Posterior vena cava (tissue), 2 donors: ENCODE measurements at regions not wholly inside any gene's neighbourhood (a gene's known extent, or its start where the extent isn't known, plus 50 kb on each side); places are given as distances from the start of the nearest gene placed in this dataset.
A peak's percentile ranks its signal among the peaks of the same experiment; 100 is the strongest.

Experiments used
- DNase-seq: peaks from one replicate; pipeline ENCODE4 v3.0.0-alpha.2; 2020; ENCODE audit warnings: low spot score
- intact Hi-C, 2 donors: fragments of 100-400 bp; cut with DNase I; formaldehyde crosslinking; loops; one replicate each; pipeline versions ENCODE4 v1.14.1 to v1.14.2; 2022 to 2023
- donor health status: DM: yes; HTN: yes; CAD: no.
- donor health status: DM: yes; HTN: yes; CAD: no.

DNA sequence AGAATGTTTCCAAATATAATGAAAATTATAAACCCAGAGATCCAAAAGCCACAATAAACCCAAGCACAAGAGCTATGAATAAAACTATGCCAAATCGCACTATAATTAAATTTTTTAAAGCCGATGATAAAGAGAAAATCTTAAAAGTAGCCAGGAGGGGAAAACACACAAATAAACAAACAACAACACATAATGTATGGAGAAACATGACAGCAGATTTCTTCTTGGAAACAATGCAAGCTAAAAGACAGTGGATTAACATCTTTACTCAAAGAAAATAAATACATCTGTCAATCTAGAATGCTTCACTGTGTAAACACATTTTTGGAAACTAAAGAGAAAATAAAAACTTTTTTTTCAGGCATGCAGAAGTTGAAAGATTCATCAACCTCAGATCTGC is 53.0 kb upstream of the SMOX start:
- intact Hi-C loops: no loop called here
- no peak for DNase-seq

DNA sequence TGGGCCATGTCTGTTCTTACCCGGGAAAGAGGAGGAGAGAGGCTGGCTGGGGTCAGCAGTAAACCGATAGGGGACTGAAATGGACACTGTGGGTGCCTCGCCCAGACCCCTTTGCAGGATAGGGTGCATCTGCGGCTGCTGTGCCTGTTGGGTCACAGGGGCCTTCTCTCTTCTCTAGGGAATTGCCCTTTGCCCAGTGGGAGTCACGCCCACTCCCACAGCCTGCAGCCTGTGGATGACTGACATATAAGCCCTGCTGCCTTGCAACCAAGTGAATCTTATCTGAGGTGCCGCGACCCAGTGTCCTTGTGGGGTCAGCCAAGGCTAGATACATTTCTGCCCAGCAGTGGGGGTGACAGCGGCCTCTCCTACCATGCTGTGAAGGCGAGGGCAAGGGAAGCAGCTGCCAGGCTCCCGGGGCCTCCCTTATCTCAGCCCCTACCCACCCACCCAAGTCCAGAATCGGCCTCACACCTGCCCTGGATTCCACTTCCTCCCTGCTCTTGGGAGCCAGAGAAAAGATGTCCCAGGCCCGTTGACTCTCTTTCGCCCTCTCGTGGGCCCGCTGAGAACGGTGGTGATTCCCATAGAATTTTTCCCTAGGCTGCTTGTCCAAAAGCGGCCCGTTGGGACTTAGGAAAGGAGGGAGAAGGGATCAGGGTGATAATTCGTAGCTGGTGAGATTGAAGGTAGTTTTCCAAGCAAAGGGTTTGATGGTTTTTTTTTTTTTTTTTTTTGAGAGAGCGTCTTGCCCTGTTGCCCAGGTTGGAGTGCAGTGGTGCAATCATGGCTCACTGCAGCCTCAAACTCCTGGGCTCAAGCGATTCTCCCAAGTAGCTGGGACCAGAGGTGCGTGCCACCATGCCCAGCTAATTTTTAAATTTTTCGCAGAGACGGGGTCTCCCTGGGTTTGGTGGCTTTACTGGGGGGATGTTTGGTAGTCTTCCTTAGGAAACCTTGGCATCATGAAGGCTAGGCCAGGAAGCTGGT is 56.8 kb upstream of the SMOX start:
- DNase-seq: peak; percentile 90

DNA sequence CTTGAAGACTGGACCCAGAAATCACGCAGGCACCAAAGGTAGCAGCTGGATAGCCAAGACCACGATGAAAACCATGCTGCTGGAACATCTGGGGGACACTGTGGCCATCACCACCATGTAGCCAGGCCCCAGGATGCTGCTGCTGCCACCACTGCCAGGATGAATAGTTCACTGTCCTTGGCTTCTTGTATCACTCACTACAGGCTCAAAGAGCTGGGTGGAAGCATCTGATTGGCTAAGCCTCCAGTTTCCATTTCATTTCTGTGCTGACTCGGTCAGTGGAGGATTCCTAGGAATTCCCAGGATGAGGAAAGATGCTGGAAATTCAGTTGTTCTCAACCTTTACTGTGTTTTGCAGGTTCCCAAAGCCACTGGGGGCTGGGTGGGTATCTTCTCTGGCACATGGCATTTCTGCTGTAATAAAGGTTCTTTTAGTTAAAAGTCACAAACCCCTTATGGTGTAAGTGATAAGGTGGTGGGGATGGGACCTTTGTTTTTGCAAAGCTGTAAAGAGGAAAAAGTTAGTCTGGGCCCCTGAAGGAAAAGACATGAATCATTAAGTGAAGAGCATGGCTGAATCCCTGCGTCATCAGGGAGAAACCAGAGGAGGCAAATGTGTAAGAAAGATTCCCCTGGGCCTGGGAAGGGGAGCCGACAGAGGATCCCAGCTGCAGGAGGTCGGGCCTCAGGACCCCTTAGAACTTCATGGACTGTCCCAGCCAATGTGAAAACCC is 57.7 kb upstream of the SMOX start:
- intact Hi-C loops: loop anchor here in 1 of 2 donors (5.0 kb wide), 1 partner anchor 74 kb away; the partner anchor contains the start of gene RNF24

More for the DNA sequence above, 56.8 kb upstream of the SMOX start:
- intact Hi-C loops: loop anchor here in 1 of 2 donors (5.0 kb wide), 1 partner anchor 74 kb away; the partner anchor contains the start of gene RNF24

DNA sequence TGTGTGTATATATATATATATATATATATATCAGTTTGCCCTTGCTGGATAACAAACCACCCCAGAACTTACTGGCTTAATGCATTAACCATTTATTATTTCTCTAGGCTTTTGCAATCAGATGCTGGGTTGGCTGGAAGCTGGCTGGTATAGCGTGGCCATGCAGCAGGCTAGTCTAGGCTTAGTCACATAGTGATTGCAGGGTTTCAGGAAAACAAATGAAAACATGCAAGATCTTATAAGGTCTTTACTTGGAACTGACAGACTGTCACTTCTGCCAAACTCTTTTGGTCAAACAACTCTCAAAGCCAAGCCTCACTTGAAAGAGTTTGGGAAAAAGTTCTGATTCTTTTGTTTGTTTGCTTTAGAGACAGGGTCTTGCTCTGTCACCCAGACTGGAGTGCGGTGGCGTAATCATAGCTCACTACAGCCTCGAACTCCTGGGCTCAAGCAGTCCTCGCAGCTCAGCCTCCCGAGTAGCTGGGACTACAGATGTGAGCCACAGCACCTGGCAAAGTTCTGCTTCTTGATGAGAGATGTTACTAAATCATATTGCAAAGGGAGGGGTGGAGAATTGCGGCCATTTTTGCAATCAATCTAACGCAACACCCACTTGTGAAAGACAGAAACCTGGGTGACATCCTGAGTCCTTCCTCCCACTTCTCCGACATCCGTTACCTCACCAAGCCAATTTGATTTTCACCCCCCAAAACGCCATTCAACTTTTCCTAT is 58.7 kb upstream of the SMOX start:
- no peak for DNase-seq
- intact Hi-C loops: loop anchor here in 1 of 2 donors (5.0 kb wide), 1 partner anchor 73 kb away; the partner anchor contains the start of gene RNF24

More for the DNA sequence above, 57.7 kb upstream of the SMOX start:
- no peak for DNase-seq

DNA sequence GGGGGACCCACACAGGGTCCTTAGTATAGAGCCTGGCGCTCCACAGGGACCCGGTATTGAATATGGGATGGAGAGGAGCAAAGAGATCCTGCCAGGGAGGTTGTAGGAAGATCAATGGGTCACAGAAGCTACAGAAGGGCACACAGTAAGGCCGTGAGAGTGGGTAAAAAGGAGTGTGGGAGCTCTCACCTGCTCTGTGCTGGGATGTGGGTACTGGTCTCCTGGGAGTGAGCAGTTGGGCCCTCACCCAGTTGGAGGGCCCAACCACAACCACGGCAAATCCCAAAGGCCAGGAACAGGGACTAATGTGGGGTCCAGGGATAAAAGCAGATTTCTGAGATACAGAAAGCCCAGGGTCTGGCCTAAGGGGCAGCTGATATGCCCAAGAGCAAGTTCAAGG is 59.9 kb upstream of the SMOX start:
- DNase-seq: no peak
- intact Hi-C loops: no loop called here

DNA sequence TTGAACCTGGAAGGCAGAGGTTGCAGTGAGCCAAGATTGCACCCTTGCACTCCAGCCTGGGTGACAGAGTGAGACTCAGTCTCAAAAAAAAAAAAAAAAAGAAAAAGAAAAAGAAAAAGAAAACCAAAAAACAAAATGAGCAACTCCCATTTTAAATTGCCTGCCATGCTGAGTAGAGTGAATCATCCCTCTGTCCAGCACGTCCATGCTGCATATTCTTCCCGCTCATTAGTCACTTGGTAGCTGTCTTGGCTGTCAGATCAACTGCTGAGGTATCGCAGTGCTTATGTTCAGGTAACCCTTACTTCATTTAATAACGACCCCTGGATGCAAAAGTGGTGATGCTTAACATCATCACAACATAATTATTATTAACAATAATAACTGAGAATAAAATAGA is 60.7 kb upstream of the SMOX start:
- intact Hi-C loops: loop anchor here in 1 of 2 donors (2.0 kb wide), 1 partner anchor 71 kb away; no protein-coding TSS in a partner anchor
- no peak for DNase-seq

DNA sequence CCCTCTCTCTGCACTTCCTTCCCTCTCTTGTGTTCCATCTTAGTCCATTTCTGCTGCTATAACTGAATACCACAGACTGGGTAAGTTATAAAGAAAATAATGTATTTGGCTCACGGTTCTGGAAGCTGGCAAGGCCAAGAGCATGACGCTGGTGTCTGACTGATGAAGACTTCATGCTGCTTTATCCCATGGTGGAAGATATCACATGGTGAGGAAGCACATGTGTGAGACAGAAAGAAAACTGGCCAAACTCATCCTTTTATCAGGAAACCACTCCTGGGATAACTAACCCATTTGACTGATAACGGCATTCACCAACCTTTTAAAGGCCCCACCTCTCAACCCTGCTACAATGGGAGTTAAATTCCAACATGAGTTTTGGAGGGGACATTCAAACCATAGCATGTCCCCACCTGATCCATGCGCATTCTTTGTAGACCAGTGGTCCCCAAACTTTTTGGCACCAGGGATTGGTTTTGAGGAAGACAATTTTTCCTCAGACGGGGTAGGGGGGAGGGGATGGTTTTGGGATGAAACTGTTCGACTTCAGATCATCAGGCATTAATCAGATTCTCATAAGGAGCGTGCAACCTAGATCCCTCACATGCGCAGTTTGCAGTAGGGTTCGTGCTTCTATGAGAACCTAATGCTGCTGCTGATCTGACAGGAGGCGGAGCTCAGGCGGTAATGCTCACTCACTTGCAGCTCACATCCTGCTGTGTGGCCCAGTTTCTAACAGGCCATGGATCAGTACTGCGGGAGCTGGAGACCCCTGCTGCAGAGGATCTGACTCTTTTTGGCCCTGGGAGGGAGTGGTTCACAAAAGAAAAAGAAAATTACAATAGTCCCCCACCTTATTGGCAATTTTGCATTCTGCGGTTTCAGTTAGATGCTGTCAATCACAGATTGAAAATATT is 61.6 kb upstream of the SMOX start:
- DNase-seq: no peak
- intact Hi-C loops: loop anchor here in 1 of 2 donors (2.0 kb wide), 1 partner anchor 70 kb away; no protein-coding TSS in a partner anchor

DNA sequence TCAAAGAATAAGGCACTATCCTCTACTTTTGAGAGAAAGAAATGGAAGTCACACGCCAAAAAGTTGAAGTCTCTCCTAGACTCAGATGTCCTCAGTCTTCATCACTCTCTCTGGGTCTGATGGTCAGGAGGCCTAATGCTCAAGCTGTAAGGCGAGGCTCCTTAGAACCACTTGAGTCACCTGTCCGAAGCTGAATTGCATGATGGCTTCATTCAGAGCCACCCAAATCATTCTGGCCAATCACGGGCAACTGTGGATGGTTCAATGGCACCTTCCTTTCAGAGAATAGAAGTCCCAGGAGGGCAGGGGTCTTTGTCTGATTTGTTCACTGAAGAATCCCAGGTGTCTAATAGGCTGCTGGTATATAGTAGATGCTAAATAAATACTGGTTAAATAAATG is 63.9 kb upstream of the SMOX start:
- no peak for DNase-seq
- intact Hi-C loops: no loop called here

DNA sequence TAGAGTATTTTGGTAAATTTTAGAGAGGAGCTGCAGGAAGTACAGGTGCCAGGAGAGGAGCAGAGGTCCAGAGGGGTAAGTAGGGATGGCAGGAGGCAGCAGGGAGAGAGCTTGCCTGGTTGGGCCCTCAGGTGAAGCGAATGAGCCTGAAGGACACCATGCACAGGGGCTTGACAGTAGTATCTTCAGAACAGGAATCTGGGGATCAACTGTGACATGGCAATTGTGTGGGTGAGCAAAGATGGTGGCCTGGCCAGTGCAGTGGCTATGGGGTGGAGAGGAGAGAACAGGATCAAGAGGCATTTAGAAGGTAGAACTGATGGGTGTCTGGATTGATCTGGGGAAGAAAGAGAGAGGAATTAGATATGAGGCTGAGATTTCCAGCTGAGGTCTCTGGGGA is 64.5 kb upstream of the SMOX start:
- DNase-seq: no peak
- intact Hi-C loops: no loop called here

DNA sequence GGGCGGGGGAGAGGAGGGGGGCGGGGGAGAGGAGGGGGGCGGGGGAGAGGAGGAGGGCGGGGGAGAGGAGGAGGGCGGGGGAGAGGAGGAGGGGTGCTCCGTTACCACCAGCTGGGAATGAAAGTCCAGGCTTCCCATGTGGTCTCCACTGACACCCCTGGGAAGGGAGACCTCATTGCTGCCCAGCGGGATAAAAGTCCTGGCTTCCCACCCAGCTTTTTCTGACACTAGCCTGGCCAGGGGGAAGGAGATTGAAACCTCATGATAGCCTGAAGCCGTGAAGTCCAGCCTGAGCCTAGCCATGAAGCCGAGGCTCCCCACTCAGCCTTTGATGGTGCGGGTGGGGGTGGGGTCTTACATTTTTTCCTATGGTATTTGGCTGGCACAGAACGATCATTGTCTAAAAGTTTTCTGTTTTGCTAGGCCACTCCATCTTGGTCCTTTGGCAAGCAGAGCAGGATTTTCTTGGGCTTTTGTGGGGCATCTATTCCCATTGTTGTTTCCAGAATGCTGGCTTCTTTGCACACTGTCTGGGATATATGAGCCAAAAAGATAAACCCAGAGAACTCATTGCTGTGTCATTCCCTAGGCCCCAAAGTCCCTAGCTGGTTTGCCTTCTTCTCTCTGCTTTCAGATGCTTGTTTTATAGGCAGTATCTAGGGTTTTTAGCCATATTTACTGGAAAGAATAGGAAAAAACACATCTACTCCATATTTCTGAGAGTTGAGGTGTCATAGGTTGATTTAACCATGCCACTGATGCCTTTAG is 65.3 kb upstream of the SMOX start:
- no peak for DNase-seq
- intact Hi-C loops: no loop called here

DNA sequence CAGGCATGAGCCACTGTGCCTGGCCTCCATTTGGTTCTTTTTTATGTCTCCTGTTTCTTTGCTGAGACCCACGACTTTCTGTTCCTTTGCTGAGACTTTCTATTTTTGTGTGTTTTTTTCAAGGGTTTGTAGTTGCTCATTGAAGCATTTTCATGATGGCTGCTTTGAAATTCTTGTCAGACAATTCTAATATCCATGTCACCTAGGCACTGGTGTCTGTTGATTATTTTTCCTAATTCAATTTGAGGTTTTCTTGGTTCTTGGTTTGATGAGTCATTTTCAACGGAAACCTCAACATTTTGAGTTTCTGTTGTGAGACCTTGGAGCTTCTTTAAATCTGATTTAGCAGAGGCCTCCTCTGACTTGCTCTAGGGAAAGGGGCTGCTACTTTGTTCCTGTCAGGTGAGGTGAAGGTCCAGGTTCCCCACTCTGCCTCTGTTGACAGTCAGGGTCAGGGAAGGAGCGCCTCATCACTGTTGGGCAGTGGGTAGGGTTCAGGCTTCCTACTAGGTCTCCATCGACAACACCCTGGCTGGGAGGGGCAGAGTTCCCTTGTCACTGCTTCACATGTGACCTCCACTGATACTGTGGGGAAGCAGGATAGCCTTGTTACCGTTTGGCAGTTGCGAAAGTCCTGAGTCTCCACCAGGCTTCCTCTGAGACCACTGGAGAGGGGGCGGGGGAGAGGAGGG is 66.1 kb upstream of the SMOX start:
- DNase-seq: no peak
- intact Hi-C loops: no loop called here

DNA sequence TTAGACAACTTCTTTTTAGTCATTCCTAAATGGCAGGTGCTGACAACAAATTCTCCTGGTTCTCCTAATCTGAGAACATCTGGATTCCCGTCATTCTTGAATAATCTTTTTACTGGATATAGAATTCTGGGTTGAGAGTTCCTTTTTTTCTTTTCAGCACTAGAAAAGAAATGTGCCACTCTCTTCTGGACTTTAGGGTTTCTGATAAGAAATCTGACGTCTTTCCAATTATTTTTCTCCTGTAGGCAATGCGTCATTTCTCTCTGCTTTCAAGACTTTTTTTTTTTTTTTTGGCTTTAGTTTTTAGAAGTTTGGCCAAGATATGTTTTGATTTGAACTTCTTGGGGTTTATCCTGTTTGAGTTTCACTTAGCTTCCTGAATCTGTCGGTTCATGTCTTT is 66.1 kb upstream of the RNF24 start:
- intact Hi-C loops: no loop called here
- no peak for DNase-seq

DNA sequence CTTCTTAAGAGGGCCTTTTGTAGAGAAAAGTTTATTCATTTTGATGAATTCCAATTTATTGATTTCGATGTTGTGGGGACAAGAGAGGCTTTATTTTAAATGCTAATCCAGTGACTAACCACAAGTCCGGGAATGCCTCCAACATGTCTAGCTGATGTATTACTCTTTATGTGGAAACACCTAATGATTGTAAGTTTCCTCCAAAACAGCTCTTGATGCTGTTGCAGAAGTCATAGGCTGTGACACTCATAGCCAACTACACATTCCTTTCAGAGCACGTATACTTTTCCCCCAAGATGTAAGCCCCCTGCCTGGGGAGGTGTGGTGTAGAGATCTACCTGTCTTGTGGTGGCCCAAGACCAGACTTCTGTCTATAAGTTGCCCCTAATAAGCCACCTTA is 61.3 kb upstream of the RNF24 start:
- intact Hi-C loops: no loop called here
- no peak for DNase-seq

DNA sequence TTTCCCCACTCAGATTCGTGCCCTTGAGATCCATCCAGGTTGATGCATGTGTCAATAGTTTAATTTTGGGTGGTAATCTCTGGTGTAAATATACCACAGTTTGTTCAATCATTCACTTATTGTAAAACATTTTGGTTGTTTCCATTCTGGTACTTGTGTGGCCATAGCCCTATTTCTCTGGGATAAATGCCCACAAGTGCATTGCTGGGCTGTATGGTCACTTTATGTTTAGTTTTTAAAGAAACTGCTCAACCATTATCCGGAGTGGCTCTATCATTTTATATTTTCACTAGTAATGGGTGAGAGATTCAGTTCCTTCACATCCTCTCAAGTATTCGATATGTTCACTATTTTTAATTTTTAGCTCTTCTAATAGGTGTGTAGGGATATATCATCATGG is 60.7 kb upstream of the RNF24 start:
- intact Hi-C loops: no loop called here
- no peak for DNase-seq

DNA sequence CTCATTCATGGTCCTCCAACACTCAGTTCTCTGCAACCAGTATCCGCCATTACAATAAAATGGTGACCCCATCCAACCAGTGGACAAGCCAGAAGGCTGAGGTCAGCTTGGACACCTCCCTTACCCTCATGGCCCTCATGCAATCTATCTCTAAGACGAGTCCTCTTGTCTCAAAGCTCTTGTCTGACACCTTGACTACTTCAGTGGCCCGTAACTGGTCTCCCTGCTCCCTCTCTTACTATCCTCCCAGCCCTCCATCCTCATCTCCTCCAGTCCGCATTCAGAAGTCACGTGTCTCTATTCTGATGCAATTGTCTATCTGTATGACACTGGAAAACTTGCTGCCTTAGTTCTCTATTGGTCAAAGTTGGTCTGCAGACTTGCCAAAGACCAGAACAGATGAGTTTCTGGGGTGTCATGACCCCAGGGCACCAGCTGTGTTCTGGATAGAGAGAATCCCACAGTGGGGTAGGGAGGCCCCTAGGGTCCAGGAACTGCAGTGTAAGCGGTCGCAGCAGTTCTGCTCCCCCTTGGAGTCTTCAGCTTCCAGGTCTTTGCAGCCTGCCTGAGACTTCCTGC is 59.6 kb upstream of the RNF24 start:
- intact Hi-C loops: no loop called here
- no peak for DNase-seq

DNA sequence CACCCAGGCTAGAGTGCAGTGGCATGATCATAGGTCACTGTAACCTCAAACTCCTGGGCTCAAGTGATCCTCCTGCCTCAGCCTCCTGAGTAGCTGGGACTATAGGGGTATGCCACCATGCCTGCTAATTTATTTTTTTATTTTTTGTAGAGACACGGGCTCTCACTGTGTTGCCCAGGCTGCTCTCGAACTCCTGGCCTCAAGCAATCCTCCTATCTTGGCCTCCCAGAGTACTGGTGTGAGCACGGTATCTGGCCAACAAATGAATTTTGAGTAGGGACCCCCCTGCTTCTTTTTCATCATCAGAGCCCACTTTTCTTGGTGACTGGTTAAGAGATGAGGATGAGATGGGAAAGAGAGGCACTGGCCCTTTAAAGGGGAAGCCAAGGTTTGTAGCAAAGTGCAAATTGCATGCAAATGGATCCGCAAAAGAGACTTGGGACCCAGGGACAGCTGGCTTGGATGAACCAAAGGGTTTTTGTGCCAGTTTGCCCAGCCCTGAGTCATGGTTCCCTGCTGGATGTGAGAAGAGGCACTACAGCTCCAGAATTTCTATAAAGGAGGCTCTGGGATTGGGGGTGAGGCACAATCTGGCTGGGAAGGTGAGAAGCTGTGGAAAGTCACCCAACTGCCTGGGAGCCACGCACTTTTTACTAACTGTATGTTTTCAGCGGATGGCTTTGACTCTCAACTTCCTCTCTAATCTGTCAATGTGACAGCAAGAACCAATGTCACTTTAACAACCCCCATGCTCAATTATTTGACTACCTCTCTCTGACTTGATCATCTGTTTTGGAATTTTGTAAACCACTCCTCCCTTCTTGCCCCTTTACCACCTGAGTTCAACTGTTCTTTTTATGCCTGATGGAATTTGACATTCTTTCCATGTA is 58.7 kb upstream of the RNF24 start:
- intact Hi-C loops: no loop called here
- DNase-seq: no peak
